ENCODE measurements at regions not wholly inside any gene's neighbourhood (a gene's known extent, or its start where the extent isn't known, plus 50 kb on each side); places are given as distances from the start of the nearest gene placed in this dataset.

GRCh38 chr21:34192646-34193285 lies 119.4 kb downstream of the MRPS6 start:
- no peak overlapping the region for H3K27ac ChIP-seq
- TF ChIP-seq, protein P1, sequence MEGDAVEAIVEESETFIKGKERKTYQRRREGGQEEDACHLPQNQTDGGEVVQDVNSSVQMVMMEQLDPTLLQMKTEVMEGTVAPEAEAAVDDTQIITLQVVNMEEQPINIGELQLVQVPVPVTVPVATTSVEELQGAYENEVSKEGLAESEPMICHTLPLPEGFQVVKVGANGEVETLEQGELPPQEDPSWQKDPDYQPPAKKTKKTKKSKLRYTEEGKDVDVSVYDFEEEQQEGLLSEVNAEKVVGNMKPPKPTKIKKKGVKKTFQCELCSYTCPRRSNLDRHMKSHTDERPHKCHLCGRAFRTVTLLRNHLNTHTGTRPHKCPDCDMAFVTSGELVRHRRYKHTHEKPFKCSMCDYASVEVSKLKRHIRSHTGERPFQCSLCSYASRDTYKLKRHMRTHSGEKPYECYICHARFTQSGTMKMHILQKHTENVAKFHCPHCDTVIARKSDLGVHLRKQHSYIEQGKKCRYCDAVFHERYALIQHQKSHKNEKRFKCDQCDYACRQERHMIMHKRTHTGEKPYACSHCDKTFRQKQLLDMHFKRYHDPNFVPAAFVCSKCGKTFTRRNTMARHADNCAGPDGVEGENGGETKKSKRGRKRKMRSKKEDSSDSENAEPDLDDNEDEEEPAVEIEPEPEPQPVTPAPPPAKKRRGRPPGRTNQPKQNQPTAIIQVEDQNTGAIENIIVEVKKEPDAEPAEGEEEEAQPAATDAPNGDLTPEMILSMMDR (IDR thresholded peaks at IDR 0.05): no peak
- no peaks in the 10 kb centered on the region for H3K36me3 ChIP-seq
- H3K4me3 ChIP-seq: no peak overlapping the region
- DNase-seq: no peak
- no peak for ATAC-seq
- intact Hi-C loops (cut with DNase I): no loop called here
- no peaks in the 10 kb centered on the region for H3K9me3 ChIP-seq
- no peaks in the 10 kb centered on the region for H3K27me3 ChIP-seq
- H3K4me1 ChIP-seq: no peaks in the 10 kb centered on the region

- DNase-seq: no peak
- Histone ChIP-seq H3K9me3 (no peaks in the 10 kb centered on the region), H3K27ac (no peak overlapping the region), H3K27me3 (no peaks in the 10 kb centered on the region), H3K36me3 (no peaks in the 10 kb centered on the region), H3K4me3 (no peak overlapping the region), H3K4me1 (peaks cover 9% of the 10 kb centered on the region)
- intact Hi-C loops (cut with DNase I): no loop called here
- TF ChIP-seq, protein P1 (IDR thresholded peaks at IDR 0.05): no peak
- ATAC-seq: no peak
Observed at GRCh38 chr21:34195335-34195734, 122.0 kb downstream of the MRPS6 start.

GRCh38 chr21:34196996-34197395 lies 123.6 kb downstream of the MRPS6 start:
- intact Hi-C loops (cut with DNase I): no loop called here
- Histone ChIP-seq H3K9me3 (no peaks in the 10 kb centered on the region), H3K4me3 (no peak overlapping the region), H3K4me1 (peaks cover 14% of the 10 kb centered on the region), H3K27me3 (no peaks in the 10 kb centered on the region), H3K36me3 (no peaks in the 10 kb centered on the region), H3K27ac (no peak overlapping the region)
- TF ChIP-seq, protein P1 (IDR thresholded peaks at IDR 0.05): no peak
- no peak for ATAC-seq
- DNase-seq: no peak

GRCh38 chr21:34197561-34197960 lies 124.2 kb downstream of the MRPS6 start:
- DNase-seq: no peak
- ATAC-seq: no peak
- no peak overlapping the region for H3K4me3 ChIP-seq
- H3K27me3 ChIP-seq: no peaks in the 10 kb centered on the region
- TF ChIP-seq, protein P1 (IDR thresholded peaks at IDR 0.05): no peak
- intact Hi-C loops (cut with DNase I): no loop called here
- no peak overlapping the region for H3K27ac ChIP-seq
- peaks cover 16% of the 10 kb centered on the region for H3K4me1 ChIP-seq
- H3K36me3 ChIP-seq: no peaks in the 10 kb centered on the region
- no peaks in the 10 kb centered on the region for H3K9me3 ChIP-seq

GRCh38 chr21:34198231-34199120 lies 125.1 kb downstream of the MRPS6 start:
- Histone ChIP-seq H3K27ac (peak overlapping the region; percentile 6), H3K4me1 (peaks cover 23% of the 10 kb centered on the region), H3K27me3 (no peaks in the 10 kb centered on the region), H3K9me3 (no peaks in the 10 kb centered on the region), H3K4me3 (no peak overlapping the region), H3K36me3 (no peaks in the 10 kb centered on the region)
- ATAC-seq: no peak
- TF ChIP-seq, protein P1 (IDR thresholded peaks at IDR 0.05): no peak
- intact Hi-C loops (cut with DNase I): no loop called here
- DNase-seq: no peak
